Liver (tissue), 8 donors: ENCODE measurements at regions not wholly inside any gene's neighbourhood (a gene's known extent, or its start where the extent isn't known, plus 50 kb on each side); places are given as distances from the start of the nearest gene placed in this dataset.

Experiments
- DNase-seq: peaks from one replicate; pipeline ENCODE4 v3.0.0-alpha.2; 2017; ENCODE audit warnings: low spot score
- H3K27ac ChIP-seq, 2 donors: one replicate each; pipeline ENCODE4 v1.7.0; 2013; ENCODE audit warnings: inconsistent platforms in 2 of 2, low read length in 2 of 2, control low read depth in 1 of 2, low read depth in 1 of 2, mild to moderate bottlenecking in 1 of 2
- H3K27me3 ChIP-seq, 4 donors: one replicate each; pipeline versions ENCODE4 v1.6.1 to v1.7.0; 2013; ENCODE audit warnings: low read length in 3 of 4, inconsistent platforms in 1 of 4, mild to moderate bottlenecking in 1 of 4, moderate library complexity in 1 of 4; ENCODE audit not compliant: control insufficient read depth in 4 of 4, insufficient read depth in 4 of 4
- H3K36me3 ChIP-seq, 4 donors: one replicate each; pipeline versions ENCODE4 v1.6.1 to v1.7.0; 2013; ENCODE audit warnings: low read length in 3 of 4, mild to moderate bottlenecking in 3 of 4, low read depth in 1 of 4, moderate library complexity in 1 of 4; ENCODE audit not compliant: control insufficient read depth in 4 of 4, insufficient read depth in 3 of 4
- H3K4me1 ChIP-seq, 4 donors: one replicate each; pipeline versions ENCODE4 v1.6.1 to v1.7.0; 2013; ENCODE audit warnings: low read length in 3 of 4, mild to moderate bottlenecking in 3 of 4, moderate library complexity in 1 of 4; ENCODE audit not compliant: control insufficient read depth in 4 of 4, insufficient read depth in 4 of 4
- H3K4me3 ChIP-seq, 3 donors: one replicate each; pipeline versions ENCODE4 v1.6.1 to v1.7.0; 2013; ENCODE audit warnings: low read length in 3 of 3, control low read depth in 1 of 3, low read depth in 1 of 3, mild to moderate bottlenecking in 1 of 3
- H3K9ac ChIP-seq, 2 donors: one replicate each; pipeline ENCODE4 v1.7.0; 2013; ENCODE audit warnings: low read length in 2 of 2, mild to moderate bottlenecking in 2 of 2, moderate library complexity in 2 of 2, control low read depth in 1 of 2, low read depth in 1 of 2
- H3K9me3 ChIP-seq, 4 donors: one replicate each; pipeline versions ENCODE4 v1.6.1 to v1.7.0; 2013; ENCODE audit warnings: low read length in 3 of 4; ENCODE audit not compliant: control insufficient read depth in 4 of 4
- CTCF ChIP-seq: fragments of 150-350 bp; IDR thresholded peaks from 2 replicates; pipeline ENCODE4 v1.5.1; 2017; ENCODE audit warnings: improper control_type of control experiment, low read depth, low read length; ENCODE audit not compliant: missing input control
- FOXA2 ChIP-seq: IDR thresholded peaks from 2 replicates; pipeline ENCODE4 v1.6.1; 2016; ENCODE audit warnings: antibody characterized with exemption
- HNF4G ChIP-seq: IDR thresholded peaks from 2 replicates; pipeline ENCODE4 v1.6.1; 2016; ENCODE audit warnings: antibody characterized with exemption
- JUND ChIP-seq, 2 donors: IDR thresholded peaks; 2 replicates each; pipeline ENCODE4 v1.6.1; 2016; ENCODE audit warnings: antibody characterized with exemption in 2 of 2
- MAX ChIP-seq: IDR thresholded peaks from 2 replicates; pipeline ENCODE4 v1.6.1; 2016; ENCODE audit warnings: antibody characterized with exemption
- REST ChIP-seq: IDR thresholded peaks from 2 replicates; pipeline ENCODE4 v1.6.1; 2016; ENCODE audit warnings: antibody characterized with exemption, mild to moderate bottlenecking
- RXRA ChIP-seq, 2 donors: IDR thresholded peaks; 2 replicates each; pipeline ENCODE4 v1.6.1; 2017 to 2018; ENCODE audit warnings: antibody characterized with exemption in 2 of 2, mild to moderate bottlenecking in 1 of 2
- SP1 ChIP-seq: IDR thresholded peaks from 2 replicates; pipeline ENCODE4 v1.6.1; 2018; ENCODE audit warnings: antibody characterized with exemption, mild to moderate bottlenecking
- TAF1 ChIP-seq: conservative IDR thresholded peaks from 2 replicates; pipeline ENCODE4 v1.6.1; 2016; ENCODE audit warnings: antibody characterized with exemption, mild to moderate bottlenecking
- ZBTB33 ChIP-seq: IDR thresholded peaks from 2 replicates; pipeline ENCODE4 v1.6.1; 2016; ENCODE audit warnings: antibody characterized with exemption
- WGBS: extraction: QIAGEN DNeasy Blood & Tissue Kit; methylation state at CpG from one replicate; pipeline ENCODE4 v1.1.7; 2013; 5-methylcytosine and 5-hydroxymethylcytosine counted together
- donor health status: healthy.
- donor health status: healthy.
- donor health status: healthy.
- donor health status: healthy.
- donor health status: healthy.

GRCh38 chr7:25549271-25549921 is 321.1 kb upstream of the NPVF start:
- Histone ChIP-seq H3K36me3 (no peaks in the 10 kb centered on the region), H3K4me1 (no peaks in the 10 kb centered on the region), H3K27ac (no peak overlapping the region), H3K9me3 (no peaks in the 10 kb centered on the region), H3K9ac (no peak overlapping the region), H3K27me3 (peaks cover 0 to 2% (median 0%) of the 10 kb centered on the region in 4 donors), H3K4me3 (no peak overlapping the region)
- no peak for TF ChIP-seq CTCF
- no peak for TF ChIP-seq REST
- TF ChIP-seq TAF1, result no peak
- WGBS, result 75% methylated on average over 6 of the region's 6 CpGs
- no peak for DNase-seq

GRCh38 chr7:25550149-25550548 is 321.9 kb upstream of the NPVF start:
- TF ChIP-seq HNF4G, result no peak
- TF ChIP-seq RXRA (IDR thresholded peaks at IDR 0.05), result no peak
- no peak for TF ChIP-seq CTCF
- TF ChIP-seq JUND (IDR thresholded peaks at IDR 0.05), result no peak
- no peak for TF ChIP-seq SP1
- no peak for TF ChIP-seq MAX
- no peak for TF ChIP-seq FOXA2
- no peak for TF ChIP-seq ZBTB33
- Histone ChIP-seq H3K9me3 (no peaks in the 10 kb centered on the region), H3K27me3 (peaks cover 0 to 2% (median 0%) of the 10 kb centered on the region in 4 donors), H3K27ac (no peak overlapping the region), H3K36me3 (no peaks in the 10 kb centered on the region), H3K4me1 (no peaks in the 10 kb centered on the region), H3K4me3 (no peak overlapping the region), H3K9ac (no peak overlapping the region)
- DNase-seq, result no peak
- WGBS, result 92% methylated on average over 5 of the region's 5 CpGs
